H9 (cell line): ENCODE measurements at regions not wholly inside any gene's neighbourhood (a gene's known extent, or its start where the extent isn't known, plus 50 kb on each side); places are given as distances from the start of the nearest gene placed in this dataset.

ENCODE experiments used
- DNase-seq: peaks from one replicate; pipeline ENCODE4 v3.0.0-alpha.2; 2017
- H2AFZ ChIP-seq: one replicate; pipeline ENCODE4 v1.6.1; 2013; ENCODE audit warnings: mild to moderate bottlenecking, low read length, control low read depth, moderate library complexity
- H2AK5ac ChIP-seq: 2 replicates; pipeline ENCODE4 v1.6.1; 2013; ENCODE audit warnings: low read length, control low read depth, mixed read lengths; ENCODE audit not compliant: insufficient read length
- H2BK120ac ChIP-seq: one replicate; pipeline ENCODE4 v1.6.1; 2013; ENCODE audit warnings: low read depth, mild to moderate bottlenecking, low read length, control low read depth, inconsistent platforms; ENCODE audit not compliant: poor library complexity, severe bottlenecking
- H2BK12ac ChIP-seq: 2 replicates; pipeline ENCODE4 v1.6.1; 2013; ENCODE audit warnings: low read length, control low read depth, mixed read lengths, low read depth; ENCODE audit not compliant: insufficient read length
- H2BK15ac ChIP-seq: 2 replicates; pipeline ENCODE4 v1.6.1; 2013; ENCODE audit warnings: low read depth, low read length, control low read depth
- H2BK20ac ChIP-seq: one replicate; pipeline ENCODE4 v1.6.1; 2013; ENCODE audit warnings: low read depth, mild to moderate bottlenecking, low read length, control low read depth, inconsistent platforms; ENCODE audit not compliant: poor library complexity, severe bottlenecking
- H2BK5ac ChIP-seq: 2 replicates; pipeline ENCODE4 v1.6.1; 2013; ENCODE audit warnings: low read length, control low read depth, mixed read lengths; ENCODE audit not compliant: insufficient read length
- H3K14ac ChIP-seq: 2 replicates; pipeline ENCODE4 v1.6.1; 2013; ENCODE audit warnings: low read length, control low read depth; ENCODE audit not compliant: insufficient read depth
- H3K18ac ChIP-seq: 2 replicates; pipeline ENCODE4 v1.6.1; 2013; ENCODE audit warnings: low read depth, mild to moderate bottlenecking, mixed read lengths, low read length, control low read depth; ENCODE audit not compliant: insufficient read length
- H3K23ac ChIP-seq: 2 replicates; pipeline ENCODE4 v1.6.1; 2013; ENCODE audit warnings: low read length, control low read depth, mixed read lengths, low read depth; ENCODE audit not compliant: insufficient read length
- H3K23me2 ChIP-seq: 2 replicates; pipeline ENCODE4 v1.6.1; 2013; ENCODE audit warnings: low read depth, mild to moderate bottlenecking, mixed read lengths, low read length, control low read depth; ENCODE audit not compliant: insufficient read length, poor library complexity, severe bottlenecking
- H3K27ac ChIP-seq: 2 replicates; pipeline ENCODE4 v1.5.1; 2013; ENCODE audit warnings: low read length, control low read depth, mixed read lengths, low read depth; ENCODE audit not compliant: insufficient read length
- H3K27me3 ChIP-seq: 2 replicates; pipeline ENCODE4 v1.6.1; 2013; ENCODE audit warnings: low read length, control low read depth, inconsistent platforms; ENCODE audit not compliant: insufficient read depth
- H3K4ac ChIP-seq: 2 replicates; pipeline ENCODE4 v1.6.1; 2013; ENCODE audit warnings: low read depth, mild to moderate bottlenecking, control low read depth, inconsistent platforms, low read length, moderate library complexity
- H3K4me1 ChIP-seq: 2 replicates; pipeline ENCODE4 v1.6.1; 2013; ENCODE audit warnings: low read length, control low read depth, inconsistent platforms; ENCODE audit not compliant: insufficient read depth
- H3K4me2 ChIP-seq: 2 replicates; pipeline ENCODE4 v1.6.1; 2013; ENCODE audit warnings: low read length, control low read depth, mixed read lengths; ENCODE audit not compliant: insufficient read length, insufficient read depth
- H3K56ac ChIP-seq: 2 replicates; pipeline ENCODE4 v1.6.1; 2013; ENCODE audit warnings: low read depth, mild to moderate bottlenecking, mixed read lengths, low read length, control low read depth; ENCODE audit not compliant: insufficient read length
- H3K79me1 ChIP-seq: 2 replicates; pipeline ENCODE4 v1.6.1; 2013; ENCODE audit warnings: low read depth, mild to moderate bottlenecking, moderate library complexity, low read length, control low read depth, inconsistent platforms; ENCODE audit not compliant: insufficient read depth, poor library complexity, severe bottlenecking
- H3K79me2 ChIP-seq: 2 replicates; pipeline ENCODE4 v1.6.1; 2013; ENCODE audit warnings: low read length, control low read depth, inconsistent platforms; ENCODE audit not compliant: insufficient read depth
- H3K9ac ChIP-seq: 2 replicates; pipeline ENCODE4 v1.6.1; 2013; ENCODE audit warnings: low read length, control low read depth, mixed read lengths; ENCODE audit not compliant: insufficient read length; ENCODE audit errors: extremely low read depth
- H3K9me3 ChIP-seq: one replicate; pipeline ENCODE4 v1.6.1; 2013; ENCODE audit warnings: low read depth, low read length, inconsistent platforms; ENCODE audit not compliant: control insufficient read depth
- H3T11ph ChIP-seq: one replicate; pipeline ENCODE4 v1.6.1; 2013; ENCODE audit warnings: mild to moderate bottlenecking, low read length, control low read depth, inconsistent platforms
- H4K20me1 ChIP-seq: one replicate; pipeline ENCODE4 v1.6.1; 2013; ENCODE audit not compliant: control insufficient read depth, insufficient read length, insufficient read depth
- H4K5ac ChIP-seq: 2 replicates; pipeline ENCODE4 v1.6.1; 2013; ENCODE audit warnings: low read depth, mild to moderate bottlenecking, mixed read lengths, low read length, control low read depth; ENCODE audit not compliant: insufficient read length
- H4K8ac ChIP-seq: replicated peaks from 2 replicates; pipeline ENCODE4 v1.6.1; 2013; ENCODE audit warnings: low read length, control low read depth, mixed read lengths, low read depth; ENCODE audit not compliant: insufficient read length
- H4K91ac ChIP-seq: 2 replicates; pipeline ENCODE4 v1.6.1; 2013; ENCODE audit warnings: low read depth, mild to moderate bottlenecking, moderate library complexity, mixed read lengths, low read length, control low read depth; ENCODE audit not compliant: insufficient read length
- H3K27ac Mint-ChIP-seq, 3 experiments: 2 replicates in 2 of 3; 3 replicates in 1 of 3; pipeline ENCODE4 v1.8.0; 2020 to 2021; ENCODE audit warnings: mixed read lengths in 3 of 3, mild to moderate bottlenecking in 1 of 3, moderate library complexity in 1 of 3
- H3K27me3 Mint-ChIP-seq: 2 replicates; pipeline ENCODE4 v1.8.0; 2021; ENCODE audit warnings: low read depth, mild to moderate bottlenecking, moderate library complexity, mixed read lengths
- H3K36me3 Mint-ChIP-seq, 3 experiments: 2 replicates in 2 of 3; 3 replicates in 1 of 3; pipeline ENCODE4 v1.8.0; 2020 to 2021; ENCODE audit warnings: low read depth in 3 of 3, mixed read lengths in 3 of 3; ENCODE audit not compliant: insufficient read depth in 1 of 3
- H3K4me1 Mint-ChIP-seq, 2 experiments: 2 replicates each; pipeline ENCODE4 v1.8.0; 2020; ENCODE audit warnings: mixed read lengths in 2 of 2
- H3K4me3 Mint-ChIP-seq, 2 experiments: 2 replicates in 1 of 2; 3 replicates in 1 of 2; pipeline ENCODE4 v1.8.0; 2020 to 2021; ENCODE audit warnings: mild to moderate bottlenecking in 2 of 2, mixed read lengths in 2 of 2, moderate library complexity in 1 of 2
- H3K9me3 Mint-ChIP-seq, 2 experiments: 2 replicates in 1 of 2; 3 replicates in 1 of 2; pipeline ENCODE4 v1.8.0; 2020; ENCODE audit warnings: mild to moderate bottlenecking in 2 of 2, mixed read lengths in 2 of 2, moderate library complexity in 1 of 2
- CTCF ChIP-seq: fragments of 200-600 bp; sonication (generic); conservative IDR thresholded peaks from 3 replicates; pipeline ENCODE4 v1.8.0; 2021; ENCODE audit warnings: antibody characterized with exemption, mild to moderate bottlenecking
- WGBS: extraction: QIAGEN DNeasy Blood & Tissue Kit; methylation state at CpG from one replicate; pipeline ENCODE4 v1.1.7; 2013; ENCODE audit warnings: missing lambda C conversion rate, low lambda C conversion rate, mixed read lengths; ENCODE audit not compliant: insufficient read length; ENCODE audit errors: extremely low coverage; 5-methylcytosine and 5-hydroxymethylcytosine counted together

DNA sequence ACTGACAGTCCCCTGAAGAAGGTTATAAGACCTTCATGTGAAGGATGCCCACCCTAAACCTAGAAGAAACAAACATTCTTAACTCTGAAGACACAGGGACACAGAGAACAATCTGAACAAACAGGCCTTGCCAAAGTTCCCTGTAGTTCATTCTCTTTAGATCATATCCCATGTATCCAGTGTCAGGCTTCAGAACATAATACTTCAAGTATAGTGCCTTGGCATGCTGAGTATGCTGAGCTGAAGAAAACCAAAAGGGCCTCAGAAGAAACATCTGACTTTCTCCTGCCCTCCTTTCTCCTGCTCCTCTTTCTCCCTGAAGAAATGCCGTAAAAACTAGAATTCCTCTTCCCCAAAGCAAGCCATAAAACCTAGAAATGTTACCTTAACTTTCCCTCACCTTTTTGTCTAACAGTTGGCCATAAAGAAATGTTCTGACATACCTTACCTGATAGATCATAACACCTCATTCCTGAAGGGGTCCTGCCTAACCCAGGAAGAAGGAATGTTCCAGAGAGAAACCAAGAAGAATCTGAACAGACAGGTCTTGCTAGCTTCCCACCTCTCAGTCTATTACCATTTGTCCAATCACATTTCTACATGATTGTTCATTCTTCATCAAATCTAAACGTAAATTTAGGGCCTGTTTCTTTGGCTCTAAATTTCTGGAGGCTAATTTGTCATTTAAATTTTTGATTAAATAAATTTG is 160.1 kb upstream of the ZC3H15 start:
- Histone ChIP-seq H2BK12ac (no peak overlapping the region), H2BK20ac (no peak overlapping the region), H3K18ac (no peak overlapping the region), H3T11ph (no peak overlapping the region), H4K91ac (no peak overlapping the region), H4K5ac (no peak overlapping the region), H3K23me2 (no peaks in the 10 kb centered on the region), H2AFZ (no peak overlapping the region), H3K4me2 (no peak overlapping the region), H3K56ac (no peak overlapping the region), H3K27me3 (no peaks in the 10 kb centered on the region), H4K20me1 (no peaks in the 10 kb centered on the region), H3K79me2 (no peaks in the 10 kb centered on the region), H3K4me1 (peaks cover 3% of the 10 kb centered on the region; the same call in 1 of the 2 replicates), H3K4ac (no peak overlapping the region), H2BK15ac (no peak overlapping the region), H3K9me3 (no peaks in the 10 kb centered on the region), H3K23ac (no peak overlapping the region), H3K27ac (no peak overlapping the region), H3K9ac (no peak overlapping the region), H2BK5ac (no peak overlapping the region), H2BK120ac (no peak overlapping the region), H3K79me1 (no peaks in the 10 kb centered on the region), H3K14ac (no peak overlapping the region), H2AK5ac (no peak overlapping the region), H4K8ac (no peak overlapping the region)
- no peaks in the 10 kb centered on the region for H3K27me3 Mint-ChIP-seq
- H3K27ac Mint-ChIP-seq: no peak overlapping the region
- H3K4me1 Mint-ChIP-seq: peaks cover 16 to 19% of the 10 kb centered on the region in 2 experiments
- no peak for DNase-seq
- H3K36me3 Mint-ChIP-seq: peaks cover 0 to 16% (median 0%) of the 10 kb centered on the region in 3 experiments; a peak in 2 of 7 replicates
- peaks cover 9% of the 10 kb centered on the region in 2 experiments; a peak in 4 of 5 replicates for H3K9me3 Mint-ChIP-seq
- no CpG with 5 or more reads among the region's 2 CpGs for WGBS
- no peak for TF ChIP-seq CTCF
- H3K4me3 Mint-ChIP-seq: no peak overlapping the region
